CD14-positive monocyte (primary cell): ENCODE measurements at regions not wholly inside any gene's neighbourhood (a gene's known extent, or its start where the extent isn't known, plus 50 kb on each side); places are given as distances from the start of the nearest gene placed in this dataset.
A peak's percentile ranks its signal among the peaks of the same experiment; 100 is the strongest.

Experiments used
- DNase-seq, 3 donors: peaks; one replicate each; pipeline ENCODE4 v3.0.0-alpha.2; 2011 to 2022
- H2AFZ ChIP-seq: 2 replicates; pipeline ENCODE4 v1.6.0; 2012; ENCODE audit warnings: mild to moderate bottlenecking, low read depth, low read length, inconsistent platforms; ENCODE audit not compliant: insufficient read depth, poor library complexity, severe bottlenecking
- H3K27ac ChIP-seq, 2 donors: 1 replicate in 1 of 2; 2 replicates in 1 of 2; pipeline ENCODE4 v1.5.1; 2012 to 2013; ENCODE audit warnings: low read length in 2 of 2, control low read depth in 1 of 2, inconsistent platforms in 1 of 2, low read depth in 1 of 2, mild to moderate bottlenecking in 1 of 2
- H3K27me3 ChIP-seq, 2 donors: one replicate each; pipeline versions ENCODE4 v1.6.0 to v1.6.1; 2011 to 2013; ENCODE audit warnings: low read length in 2 of 2; ENCODE audit not compliant: control insufficient read depth in 2 of 2, insufficient read depth in 2 of 2
- H3K36me3 ChIP-seq, 2 donors: replicated peaks in 1 of 2; 1 replicate in 1 of 2; 2 replicates in 1 of 2; pipeline versions ENCODE4 v1.5.1 to v1.6.1; 2012 to 2013; ENCODE audit warnings: low read length in 2 of 2, control low read depth in 1 of 2, inconsistent platforms in 1 of 2, mild to moderate bottlenecking in 1 of 2; ENCODE audit not compliant: insufficient read depth in 2 of 2, control insufficient read depth in 1 of 2
- H3K4me1 ChIP-seq, 2 donors: 1 replicate in 1 of 2; 2 replicates in 1 of 2; pipeline versions ENCODE4 v1.5.1 to v1.6.1; 2012 to 2013; ENCODE audit warnings: low read length in 2 of 2, control low read depth in 1 of 2, inconsistent platforms in 1 of 2, mild to moderate bottlenecking in 1 of 2, moderate library complexity in 1 of 2; ENCODE audit not compliant: insufficient read depth in 2 of 2, control insufficient read depth in 1 of 2
- H3K4me2 ChIP-seq: replicated peaks from 2 replicates; pipeline ENCODE3; 2012; ENCODE audit warnings: low read length, moderate library complexity, mild to moderate bottlenecking; ENCODE audit not compliant: poor library complexity, severe bottlenecking; ENCODE audit errors: extremely low read depth
- H3K4me3 ChIP-seq, 3 experiments: fragments of 200-600 bp in 1 of 3; sonication (generic) in 1 of 3; replicated peaks in 1 of 3; 1 replicate in 2 of 3; 2 replicates in 1 of 3; pipeline ENCODE4 v1.5.1; 2011 to 2013; ENCODE audit warnings: low read length in 3 of 3, mild to moderate bottlenecking in 3 of 3, control low read depth in 2 of 3, low read depth in 2 of 3, inconsistent platforms in 1 of 3, moderate library complexity in 1 of 3
- H3K79me2 ChIP-seq: 2 replicates; pipeline ENCODE4 v1.6.0; 2012; ENCODE audit warnings: mild to moderate bottlenecking, control low read depth, inconsistent platforms, low read length, moderate library complexity; ENCODE audit not compliant: insufficient read depth
- H3K9ac ChIP-seq: 2 replicates; pipeline ENCODE4 v1.6.0; 2017; ENCODE audit warnings: low read length, mild to moderate bottlenecking; ENCODE audit not compliant: insufficient read depth, poor library complexity, severe bottlenecking
- H3K9me3 ChIP-seq, 2 donors: replicated peaks in 1 of 2; 1 replicate in 1 of 2; 2 replicates in 1 of 2; pipeline versions ENCODE4 v1.5.1 to v1.6.1; 2012 to 2013; ENCODE audit warnings: low read length in 2 of 2, control low read depth in 1 of 2; ENCODE audit not compliant: control insufficient read depth in 1 of 2, insufficient read depth in 1 of 2
- H4K20me1 ChIP-seq: 2 replicates; pipeline ENCODE4 v1.6.0; 2012; ENCODE audit warnings: mild to moderate bottlenecking, low read length, control low read depth, moderate library complexity; ENCODE audit not compliant: insufficient read depth
- H3K27ac Mint-ChIP-seq, 7 donors: one replicate each; pipeline ENCODE4 v1.8.0; 2020; ENCODE audit warnings: mild to moderate bottlenecking in 7 of 7, mixed read lengths in 7 of 7, moderate library complexity in 6 of 7, inconsistent platforms in 2 of 7
- H3K27me3 Mint-ChIP-seq, 3 donors: one replicate each; pipeline ENCODE4 v1.8.0; 2021 to 2022; ENCODE audit warnings: low read depth in 3 of 3, mild to moderate bottlenecking in 3 of 3, mixed read lengths in 3 of 3, moderate library complexity in 3 of 3, inconsistent platforms in 1 of 3
- H3K36me3 Mint-ChIP-seq, 2 donors: one replicate each; pipeline ENCODE4 v1.8.0; 2020; ENCODE audit warnings: mixed read lengths in 2 of 2, inconsistent platforms in 1 of 2, mild to moderate bottlenecking in 1 of 2
- H3K4me1 Mint-ChIP-seq: one replicate; pipeline ENCODE4 v1.8.0; 2020; ENCODE audit warnings: mild to moderate bottlenecking, mixed read lengths
- H3K4me3 Mint-ChIP-seq, 2 donors: one replicate each; pipeline ENCODE4 v1.8.0; 2020; ENCODE audit warnings: mild to moderate bottlenecking in 2 of 2, mixed read lengths in 2 of 2, moderate library complexity in 1 of 2
- H3K9me3 Mint-ChIP-seq, 7 donors: one replicate each; pipeline ENCODE4 v1.8.0; 2020 to 2022; ENCODE audit warnings: mixed read lengths in 7 of 7, mild to moderate bottlenecking in 6 of 7, moderate library complexity in 6 of 7, inconsistent platforms in 2 of 7
- WGBS: methylation state at CpG from one replicate; pipeline ENCODE4 v1.1.5; 2013; ENCODE audit warnings: missing lambda C conversion rate; ENCODE audit not compliant: insufficient coverage; 5-methylcytosine and 5-hydroxymethylcytosine counted together
- intact Hi-C, 2 donors: fragments of 100-400 bp; cut with micrococcal nuclease; formaldehyde crosslinking; loops; one replicate each; pipeline versions ENCODE4 v1.15.0 to v1.15.1; 2023
- TF ChIP-seq, protein P1 (sequence below): fragments of 200-600 bp; IDR thresholded peaks from one replicate; pipeline ENCODE4 v1.8.0; 2022; ENCODE audit warnings: antibody characterized with exemption, mild to moderate bottlenecking

DNA sequence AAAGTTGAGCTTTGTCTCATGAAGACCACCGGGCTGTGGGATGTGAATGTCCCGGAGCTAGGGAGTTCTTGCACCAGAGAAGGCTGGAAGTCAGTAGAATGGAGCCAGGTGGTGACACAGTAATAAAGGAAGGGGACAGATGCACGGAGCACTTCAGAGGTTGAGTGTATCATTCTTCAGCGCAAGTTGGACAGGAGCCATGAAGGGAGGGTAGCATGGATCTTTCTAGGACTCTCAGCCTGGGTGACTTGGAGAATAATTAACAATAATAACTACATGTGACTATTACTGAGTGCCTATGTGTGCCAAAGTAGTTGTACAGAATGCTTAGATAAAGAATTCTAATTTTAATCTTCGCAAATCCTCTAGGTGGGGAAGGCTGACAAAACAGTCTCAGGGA is 258.7 kb upstream of the AJAP1 start:
- no peak overlapping the region for H3K4me3 ChIP-seq
- no peaks in the 10 kb centered on the region for H3K36me3 ChIP-seq
- no peaks in the 10 kb centered on the region for H3K27me3 ChIP-seq
- Mint-ChIP-seq H3K4me3 (no peak overlapping the region), H3K36me3 (no peaks in the 10 kb centered on the region), H3K27ac (peak overlapping the region in 1 of 7 donors; percentile 29), H3K9me3 (peaks cover 8 to 27% (median 13%) of the 10 kb centered on the region in 7 donors), H3K4me1 (no peaks in the 10 kb centered on the region), H3K27me3 (peaks cover 0 to 6% (median 4%) of the 10 kb centered on the region in 3 donors)
- no peak overlapping the region for H2AFZ ChIP-seq
- H3K27ac ChIP-seq = no peak overlapping the region
- H3K79me2 ChIP-seq = no peaks in the 10 kb centered on the region
- no peaks in the 10 kb centered on the region for H4K20me1 ChIP-seq
- H3K4me1 ChIP-seq = no peaks in the 10 kb centered on the region
- H3K4me2 ChIP-seq = no peak overlapping the region
- H3K9me3 ChIP-seq = peaks cover 13 to 15% of the 10 kb centered on the region in 2 donors
- TF ChIP-seq, protein P1, sequence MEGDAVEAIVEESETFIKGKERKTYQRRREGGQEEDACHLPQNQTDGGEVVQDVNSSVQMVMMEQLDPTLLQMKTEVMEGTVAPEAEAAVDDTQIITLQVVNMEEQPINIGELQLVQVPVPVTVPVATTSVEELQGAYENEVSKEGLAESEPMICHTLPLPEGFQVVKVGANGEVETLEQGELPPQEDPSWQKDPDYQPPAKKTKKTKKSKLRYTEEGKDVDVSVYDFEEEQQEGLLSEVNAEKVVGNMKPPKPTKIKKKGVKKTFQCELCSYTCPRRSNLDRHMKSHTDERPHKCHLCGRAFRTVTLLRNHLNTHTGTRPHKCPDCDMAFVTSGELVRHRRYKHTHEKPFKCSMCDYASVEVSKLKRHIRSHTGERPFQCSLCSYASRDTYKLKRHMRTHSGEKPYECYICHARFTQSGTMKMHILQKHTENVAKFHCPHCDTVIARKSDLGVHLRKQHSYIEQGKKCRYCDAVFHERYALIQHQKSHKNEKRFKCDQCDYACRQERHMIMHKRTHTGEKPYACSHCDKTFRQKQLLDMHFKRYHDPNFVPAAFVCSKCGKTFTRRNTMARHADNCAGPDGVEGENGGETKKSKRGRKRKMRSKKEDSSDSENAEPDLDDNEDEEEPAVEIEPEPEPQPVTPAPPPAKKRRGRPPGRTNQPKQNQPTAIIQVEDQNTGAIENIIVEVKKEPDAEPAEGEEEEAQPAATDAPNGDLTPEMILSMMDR = no peak
- DNase-seq = no peak
- H3K9ac ChIP-seq = no peak overlapping the region
- 98% methylated on average over 3 of the region's 5 CpGs for WGBS
- intact Hi-C loops = no loop called here

DNA sequence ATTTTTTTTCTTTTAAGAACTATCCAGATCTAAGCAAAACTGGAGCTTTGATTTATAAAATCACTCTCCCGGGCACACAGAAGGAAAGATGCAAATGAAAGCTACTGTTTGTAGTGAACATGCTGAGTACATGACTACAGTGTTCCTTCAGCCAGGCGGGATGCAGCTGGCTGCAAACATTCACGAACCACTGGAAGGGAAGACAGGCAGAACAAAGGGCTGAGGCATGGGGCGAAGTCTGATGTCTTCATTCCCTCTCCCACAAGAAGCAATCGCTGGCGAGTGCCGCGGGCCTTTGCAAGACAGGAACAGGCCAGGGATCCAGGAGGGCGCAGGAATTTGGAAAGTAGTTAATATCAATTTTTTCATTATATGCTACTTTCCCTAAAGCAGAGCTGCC is 257.9 kb upstream of the AJAP1 start:
- no CpG with 5 or more reads among the region's 9 CpGs for WGBS
- Mint-ChIP-seq H3K4me3 (no peak overlapping the region), H3K4me1 (no peaks in the 10 kb centered on the region), H3K27ac (no peak overlapping the region), H3K27me3 (peaks cover 0 to 9% (median 5%) of the 10 kb centered on the region in 3 donors), H3K36me3 (no peaks in the 10 kb centered on the region), H3K9me3 (peaks cover 3 to 21% (median 14%) of the 10 kb centered on the region in 7 donors)
- peaks cover 7 to 9% of the 10 kb centered on the region in 2 donors for H3K9me3 ChIP-seq
- intact Hi-C loops = no loop called here
- H3K79me2 ChIP-seq = no peaks in the 10 kb centered on the region
- no peaks in the 10 kb centered on the region for H3K27me3 ChIP-seq
- no peak overlapping the region for H3K4me3 ChIP-seq
- no peak overlapping the region for H3K4me2 ChIP-seq
- H3K4me1 ChIP-seq = no peaks in the 10 kb centered on the region
- H4K20me1 ChIP-seq = no peaks in the 10 kb centered on the region
- no peak for DNase-seq
- TF ChIP-seq, protein P1 = no peak
- H3K36me3 ChIP-seq = no peaks in the 10 kb centered on the region
- H3K9ac ChIP-seq = no peak overlapping the region
- no peak overlapping the region for H2AFZ ChIP-seq
- H3K27ac ChIP-seq = no peak overlapping the region
